Fibroblast of lung (primary cell): ENCODE measurements at regions not wholly inside any gene's neighbourhood (a gene's known extent, or its start where the extent isn't known, plus 50 kb on each side); places are given as distances from the start of the nearest gene placed in this dataset.

ENCODE experiments used
- DNase-seq, 2 donors: peaks; one replicate each; pipeline versions ENCODE4 v3.0.0 to v3.0.0-alpha.2; 2010; ENCODE audit warnings: low read depth in 2 of 2
- H2AFZ ChIP-seq: 2 replicates; pipeline ENCODE4 v1.5.1; 2012; ENCODE audit warnings: low read length, control low read depth, inconsistent platforms
- H3K27ac ChIP-seq: 2 replicates; pipeline ENCODE4 v1.5.1; 2011; ENCODE audit warnings: low read length, control low read depth; ENCODE audit not compliant: insufficient read depth
- H3K27me3 ChIP-seq: 2 replicates; pipeline ENCODE4 v1.5.1; 2011; ENCODE audit warnings: mild to moderate bottlenecking, low read length; ENCODE audit not compliant: control insufficient read depth, insufficient read depth
- H3K36me3 ChIP-seq: 2 replicates; pipeline ENCODE4 v1.5.1; 2011; ENCODE audit warnings: low read length; ENCODE audit not compliant: control insufficient read depth, insufficient read depth
- H3K4me1 ChIP-seq: 2 replicates; pipeline ENCODE4 v1.5.1; 2011; ENCODE audit warnings: low read length; ENCODE audit not compliant: control insufficient read depth, insufficient read depth; ENCODE audit errors: extremely low read depth
- H3K4me2 ChIP-seq: 2 replicates; pipeline ENCODE4 v1.5.1; 2011; ENCODE audit warnings: low read length, control low read depth; ENCODE audit not compliant: insufficient read depth; ENCODE audit errors: extremely low read depth
- H3K4me3 ChIP-seq, 4 experiments: fragments of 200-600 bp in 1 of 4; sonication (generic) in 1 of 4; replicated peaks in 1 of 4; 2 replicates each; pipeline ENCODE4 v1.5.1; 2011 to 2016; ENCODE audit warnings: low read length in 4 of 4, low read depth in 3 of 4, mild to moderate bottlenecking in 3 of 4, control low read depth in 2 of 4, inconsistent platforms in 1 of 4, mixed read lengths in 1 of 4; ENCODE audit not compliant: insufficient read depth in 1 of 4; ENCODE audit errors: control extremely low read depth in 1 of 4
- H3K79me2 ChIP-seq: 2 replicates; pipeline ENCODE4 v1.5.1; 2012; ENCODE audit warnings: mild to moderate bottlenecking, low read length, inconsistent platforms; ENCODE audit not compliant: control insufficient read depth, insufficient read depth
- H3K9ac ChIP-seq: 2 replicates; pipeline ENCODE4 v1.5.1; 2011; ENCODE audit warnings: mild to moderate bottlenecking, low read length, control low read depth; ENCODE audit not compliant: insufficient read depth
- H3K9me3 ChIP-seq: 2 replicates; pipeline ENCODE4 v1.5.1; 2012; ENCODE audit warnings: low read depth, low read length; ENCODE audit not compliant: control insufficient read depth, insufficient read depth
- H4K20me1 ChIP-seq: 2 replicates; pipeline ENCODE4 v1.5.1; 2011; ENCODE audit warnings: low read length; ENCODE audit not compliant: control insufficient read depth, insufficient read depth; ENCODE audit errors: extremely low read depth
- CTCF ChIP-seq, 2 donors: IDR thresholded peaks in 1 of 2; conservative IDR thresholded peaks in 1 of 2; 1 replicate in 1 of 2; 2 replicates in 1 of 2; pipeline ENCODE4 v1.5.1; 2011 to 2012; ENCODE audit warnings: low read length in 2 of 2, control low read depth in 1 of 2, inconsistent platforms in 1 of 2, low read depth in 1 of 2, mild to moderate bottlenecking in 1 of 2
- EZH2 ChIP-seq: IDR thresholded peaks from 2 replicates; pipeline ENCODE4 v1.5.1; 2012; ENCODE audit warnings: low read length, control low read depth, mild to moderate bottlenecking; ENCODE audit errors: missing control alignments

GRCh38 chr10:4699950-4700730 is 125.9 kb upstream of the AKR1E2 start:
- Histone ChIP-seq H3K4me2 (no peak overlapping the region), H3K36me3 (no peaks in the 10 kb centered on the region), H3K4me3 (no peak overlapping the region), H3K79me2 (no peaks in the 10 kb centered on the region), H3K4me1 (peaks cover 8% of the 10 kb centered on the region), H3K27ac (no peak overlapping the region), H2AFZ (peak overlapping the region; percentile 58), H3K9ac (no peak overlapping the region), H3K9me3 (no peaks in the 10 kb centered on the region), H4K20me1 (no peaks in the 10 kb centered on the region), H3K27me3 (no peaks in the 10 kb centered on the region)
- peak in 1 of 2 donors; percentile 63 for DNase-seq
- no peak for TF ChIP-seq CTCF (conservative IDR thresholded peaks at IDR 0.05 in 1 of 2, IDR thresholded peaks at IDR 0.05 in 1 of 2; ENCODE audit: low read depth in 1 of 2, low read length in 2 of 2)
- TF ChIP-seq EZH2, result no peak

- H3K9ac ChIP-seq, result no peak overlapping the region
- no peak overlapping the region for H3K4me2 ChIP-seq
- no peaks in the 10 kb centered on the region for H3K79me2 ChIP-seq
- DNase-seq, result peak in 1 of 2 donors; percentile 42
- H3K36me3 ChIP-seq, result no peaks in the 10 kb centered on the region
- H3K4me1 ChIP-seq, result peaks cover 4% of the 10 kb centered on the region
- no peak overlapping the region for H3K27ac ChIP-seq
- no peak overlapping the region for H3K4me3 ChIP-seq
- H2AFZ ChIP-seq, result no peak overlapping the region
- H3K9me3 ChIP-seq, result no peaks in the 10 kb centered on the region
- H3K27me3 ChIP-seq, result no peaks in the 10 kb centered on the region
- TF ChIP-seq EZH2 (no peak), CTCF (conservative IDR thresholded peaks at IDR 0.05 in 1 of 2, IDR thresholded peaks at IDR 0.05 in 1 of 2; ENCODE audit: low read depth in 1 of 2, low read length in 2 of 2) (no peak)
- H4K20me1 ChIP-seq, result no peaks in the 10 kb centered on the region
Observed at GRCh38 chr10:4698075-4698474, 127.9 kb upstream of the AKR1E2 start.

- Histone ChIP-seq H3K9me3 (no peaks in the 10 kb centered on the region), H2AFZ (no peak overlapping the region), H3K4me2 (no peak overlapping the region), H3K36me3 (no peaks in the 10 kb centered on the region), H3K9ac (no peak overlapping the region), H3K79me2 (no peaks in the 10 kb centered on the region), H4K20me1 (no peaks in the 10 kb centered on the region), H3K27ac (no peak overlapping the region), H3K4me3 (no peak overlapping the region), H3K4me1 (peaks cover 4% of the 10 kb centered on the region), H3K27me3 (no peaks in the 10 kb centered on the region)
- no peak for TF ChIP-seq EZH2
- TF ChIP-seq CTCF (conservative IDR thresholded peaks at IDR 0.05 in 1 of 2, IDR thresholded peaks at IDR 0.05 in 1 of 2; ENCODE audit: low read depth in 1 of 2, low read length in 2 of 2), result no peak
- no peak for DNase-seq
Observed at GRCh38 chr10:4696186-4696585, 129.8 kb upstream of the AKR1E2 start.
